ENCODE measurements at regions not wholly inside any gene's neighbourhood (a gene's known extent, or its start where the extent isn't known, plus 50 kb on each side); places are given as distances from the start of the nearest gene placed in this dataset.

- DNase-seq, result no peak
Measured at GRCh38 chr7:35498416-35498815, 196.5 kb downstream of the HERPUD2 start.

GRCh38 chr7:35495844-35496243, 199.1 kb downstream of the HERPUD2 start:
- no peak for DNase-seq

- DNase-seq, result no peak
Measured at GRCh38 chr7:35495377-35495776, 199.6 kb downstream of the HERPUD2 start.

GRCh38 chr7:35494407-35494806, 200.5 kb downstream of the HERPUD2 start:
- no peak for DNase-seq

GRCh38 chr7:35492451-35493175, 202.3 kb downstream of the HERPUD2 start:
- DNase-seq, result no peak

- no peak for DNase-seq
Measured at GRCh38 chr7:35491233-35491632, 203.7 kb downstream of the HERPUD2 start.

GRCh38 chr7:35487841-35488240, 207.1 kb downstream of the HERPUD2 start:
- no peak for DNase-seq

GRCh38 chr7:35487402-35487801, 207.5 kb downstream of the HERPUD2 start:
- DNase-seq, result no peak

GRCh38 chr7:35485436-35485835, 209.5 kb downstream of the HERPUD2 start:
- peak; percentile 4 for DNase-seq

- DNase-seq, result no peak
Measured at GRCh38 chr7:35483568-35483967, 211.4 kb downstream of the HERPUD2 start.

GRCh38 chr7:35482231-35482630, 212.7 kb downstream of the HERPUD2 start:
- DNase-seq, result no peak

- no peak for DNase-seq
Measured at GRCh38 chr7:35480806-35481205, 214.1 kb downstream of the HERPUD2 start.

- DNase-seq, result no peak
Measured at GRCh38 chr7:35477609-35478008, 217.3 kb downstream of the HERPUD2 start.

GRCh38 chr7:35474100-35474499, 220.2 kb upstream of the TBX20 start:
- no peak for DNase-seq

- no peak for DNase-seq
Measured at GRCh38 chr7:35468606-35469005, 214.7 kb upstream of the TBX20 start.

- DNase-seq, result no peak
Measured at GRCh38 chr7:35467456-35467978, 213.6 kb upstream of the TBX20 start.

GRCh38 chr7:35465791-35466336, 212.0 kb upstream of the TBX20 start:
- DNase-seq, result no peak

GRCh38 chr7:35463751-35464150, 209.9 kb upstream of the TBX20 start:
- no peak for DNase-seq

- DNase-seq, result no peak
Measured at GRCh38 chr7:35463176-35463700, 209.3 kb upstream of the TBX20 start.

- DNase-seq, result no peak
Measured at GRCh38 chr7:35454575-35455385, 200.9 kb upstream of the TBX20 start.

- no peak for DNase-seq
Measured at GRCh38 chr7:35450456-35451214, 196.7 kb upstream of the TBX20 start.

- DNase-seq, result no peak
Measured at GRCh38 chr7:35448486-35448885, 194.6 kb upstream of the TBX20 start.

All from fibroblast of skin of scalp (primary cell).